Uterus (tissue), 3 donors: ENCODE measurements at regions not wholly inside any gene's neighbourhood (a gene's known extent, or its start where the extent isn't known, plus 50 kb on each side); places are given as distances from the start of the nearest gene placed in this dataset.

ENCODE experiments used
- DNase-seq, 2 donors: peaks; one replicate each; pipeline ENCODE4 v3.0.0-alpha.2; 2019 to 2020
- H3K27ac ChIP-seq, 2 donors: fragments of 200-600 bp; sonication (generic); 1 replicate in 1 of 2; 2 replicates in 1 of 2; pipeline ENCODE4 v1.5.1; 2016 to 2018
- H3K27me3 ChIP-seq, 2 donors: fragments of 200-600 bp; sonication (generic); one replicate each; pipeline ENCODE4 v1.5.1; 2018 to 2019; ENCODE audit warnings: control low read depth in 1 of 2
- H3K36me3 ChIP-seq, 2 donors: fragments of 200-600 bp; sonication (generic); one replicate each; pipeline ENCODE4 v1.5.1; 2019; ENCODE audit warnings: control low read depth in 1 of 2
- H3K4me1 ChIP-seq, 2 donors: fragments of 200-600 bp; sonication (generic); one replicate each; pipeline ENCODE4 v1.5.1; 2018 to 2019; ENCODE audit warnings: control low read depth in 1 of 2
- H3K4me3 ChIP-seq, 2 donors: fragments of 200-600 bp; sonication (generic); 1 replicate in 1 of 2; 2 replicates in 1 of 2; pipeline ENCODE4 v1.5.1; 2018 to 2019; ENCODE audit warnings: mild to moderate bottlenecking in 1 of 2
- H3K9me3 ChIP-seq, 2 donors: fragments of 200-600 bp; sonication (generic); one replicate each; pipeline ENCODE4 v1.5.1; 2019; ENCODE audit warnings: control low read depth in 1 of 2
- CTCF ChIP-seq, 4 experiments: fragments of 200-600 bp in 2 of 4; fragments of 450-650 bp in 2 of 4; sonication (generic) in 2 of 4; IDR thresholded peaks; one replicate each; pipeline ENCODE4 v1.5.1; 2016 to 2019; ENCODE audit warnings: antibody characterized with exemption in 4 of 4, mild to moderate bottlenecking in 2 of 4, moderate library complexity in 1 of 4
- POLR2A ChIP-seq, 2 donors: fragments of 450-650 bp; IDR thresholded peaks; one replicate each; pipeline ENCODE4 v1.6.1; 2016; ENCODE audit warnings: antibody characterized with exemption in 2 of 2, mild to moderate bottlenecking in 1 of 2, moderate library complexity in 1 of 2
- intact Hi-C: fragments of 100-400 bp; cut with DNase I; formaldehyde crosslinking; loops from one replicate; pipeline ENCODE4 v1.15.1; 2023; ENCODE audit warnings: low total_unique reads
- donor health status: DM: yes; HTN: yes; CAD: no.

GRCh38 chr16:86324320-86324719 is 186.0 kb upstream of the FOXF1 start:
- intact Hi-C loops: no loop called here
- Histone ChIP-seq H3K4me1 (no peaks in the 10 kb centered on the region), H3K9me3 (no peaks in the 10 kb centered on the region), H3K27ac (no peak overlapping the region), H3K36me3 (no peaks in the 10 kb centered on the region), H3K4me3 (no peak overlapping the region), H3K27me3 (peaks cover 0 to 2% of the 10 kb centered on the region in 2 donors)
- DNase-seq: no peak
- TF ChIP-seq POLR2A (IDR thresholded peaks at IDR 0.05) (no peak), CTCF (IDR thresholded peaks at IDR 0.05) (no peak)

GRCh38 chr16:86325360-86325759 is 185.0 kb upstream of the FOXF1 start:
- Histone ChIP-seq H3K27ac (no peak overlapping the region), H3K4me1 (no peaks in the 10 kb centered on the region), H3K9me3 (no peaks in the 10 kb centered on the region), H3K36me3 (no peaks in the 10 kb centered on the region), H3K27me3 (no peaks in the 10 kb centered on the region), H3K4me3 (no peak overlapping the region)
- no peak for DNase-seq
- intact Hi-C loops: no loop called here
- TF ChIP-seq POLR2A (IDR thresholded peaks at IDR 0.05) (no peak), CTCF (IDR thresholded peaks at IDR 0.05) (no peak)

- no peak for TF ChIP-seq CTCF (IDR thresholded peaks at IDR 0.05)
- TF ChIP-seq POLR2A (IDR thresholded peaks at IDR 0.05): no peak
- H3K27ac ChIP-seq: no peak overlapping the region
- no peaks in the 10 kb centered on the region for H3K9me3 ChIP-seq
- H3K4me3 ChIP-seq: no peak overlapping the region
- H3K4me1 ChIP-seq: no peaks in the 10 kb centered on the region
- intact Hi-C loops: no loop called here
- no peak for DNase-seq
- H3K36me3 ChIP-seq: no peaks in the 10 kb centered on the region
- H3K27me3 ChIP-seq: no peaks in the 10 kb centered on the region
Measured at GRCh38 chr16:86325895-86326294, 184.4 kb upstream of the FOXF1 start.

DNA sequence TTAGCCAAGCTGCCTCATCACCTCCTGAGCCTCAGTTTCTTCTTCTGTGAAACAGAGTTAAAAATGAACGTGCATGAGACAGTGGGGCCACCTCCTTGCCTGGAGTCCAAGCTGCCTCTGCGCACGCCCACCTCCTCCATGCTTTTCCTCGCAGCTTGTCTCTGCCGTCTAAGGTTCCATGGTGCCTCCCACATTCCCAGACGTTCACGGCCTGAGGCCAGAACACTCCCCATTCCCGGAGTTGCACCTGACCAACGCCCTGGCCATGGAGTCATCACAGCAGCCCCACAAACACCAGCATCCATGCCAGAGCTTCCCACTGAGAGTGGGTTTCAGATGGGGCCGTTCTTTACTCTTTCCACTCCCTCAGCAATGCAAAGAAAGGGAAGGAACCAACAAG is 183.0 kb upstream of the FOXF1 start:
- intact Hi-C loops: no loop called here
- Histone ChIP-seq H3K9me3 (no peaks in the 10 kb centered on the region), H3K27me3 (no peaks in the 10 kb centered on the region), H3K4me1 (no peaks in the 10 kb centered on the region), H3K36me3 (no peaks in the 10 kb centered on the region), H3K27ac (no peak overlapping the region), H3K4me3 (no peak overlapping the region)
- DNase-seq: no peak
- no peak for TF ChIP-seq CTCF (IDR thresholded peaks at IDR 0.05)
- TF ChIP-seq POLR2A (IDR thresholded peaks at IDR 0.05): no peak

DNA sequence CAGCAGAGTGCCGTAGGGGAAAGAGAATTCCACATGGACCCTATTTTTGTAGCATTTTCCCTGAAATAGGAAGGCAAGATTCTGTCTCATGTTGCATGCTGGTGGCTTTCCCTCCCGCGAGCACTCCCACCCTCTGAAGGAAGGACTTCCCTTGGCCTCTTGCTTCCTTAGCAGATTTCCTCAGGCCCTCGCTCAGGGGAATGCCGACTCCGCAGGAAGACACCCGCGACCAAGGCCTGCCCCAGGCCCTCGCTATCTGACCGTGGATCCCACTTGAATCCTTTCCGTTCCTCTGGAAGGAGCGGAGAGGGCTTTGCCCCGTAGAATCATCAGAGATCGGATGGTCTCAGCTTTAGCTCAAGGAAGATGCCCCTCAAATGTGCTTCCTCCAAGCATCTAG is 179.4 kb upstream of the FOXF1 start:
- no peak for DNase-seq
- no peak overlapping the region for H3K27ac ChIP-seq
- intact Hi-C loops: no loop called here
- H3K27me3 ChIP-seq: peaks cover 0 to 7% of the 10 kb centered on the region in 2 donors
- no peaks in the 10 kb centered on the region for H3K9me3 ChIP-seq
- H3K36me3 ChIP-seq: no peaks in the 10 kb centered on the region
- H3K4me1 ChIP-seq: no peaks in the 10 kb centered on the region
- no peak for TF ChIP-seq POLR2A (IDR thresholded peaks at IDR 0.05)
- no peak for TF ChIP-seq CTCF (IDR thresholded peaks at IDR 0.05)
- no peak overlapping the region for H3K4me3 ChIP-seq
